Retinal pigment epithelial cell (primary cell): ENCODE measurements at regions not wholly inside any gene's neighbourhood (a gene's known extent, or its start where the extent isn't known, plus 50 kb on each side); places are given as distances from the start of the nearest gene placed in this dataset.

Experiments
- DNase-seq: peaks from one replicate; pipeline ENCODE4 v3.0.0-alpha.2; 2010; ENCODE audit warnings: low read depth
- H3K4me3 ChIP-seq: 2 replicates; pipeline ENCODE4 v1.5.1; 2011; ENCODE audit warnings: mild to moderate bottlenecking, low read length, control low read depth, moderate library complexity
- CTCF ChIP-seq: conservative IDR thresholded peaks from 2 replicates; pipeline ENCODE4 v1.5.1; 2011; ENCODE audit warnings: low read depth, low read length, control low read depth, inconsistent platforms

GRCh38 chr14:49505041-49505766 lies 81.0 kb downstream of the RPS29 start:
- no peak for TF ChIP-seq CTCF
- peak; percentile 41 for DNase-seq
- H3K4me3 ChIP-seq: no peak overlapping the region

DNA sequence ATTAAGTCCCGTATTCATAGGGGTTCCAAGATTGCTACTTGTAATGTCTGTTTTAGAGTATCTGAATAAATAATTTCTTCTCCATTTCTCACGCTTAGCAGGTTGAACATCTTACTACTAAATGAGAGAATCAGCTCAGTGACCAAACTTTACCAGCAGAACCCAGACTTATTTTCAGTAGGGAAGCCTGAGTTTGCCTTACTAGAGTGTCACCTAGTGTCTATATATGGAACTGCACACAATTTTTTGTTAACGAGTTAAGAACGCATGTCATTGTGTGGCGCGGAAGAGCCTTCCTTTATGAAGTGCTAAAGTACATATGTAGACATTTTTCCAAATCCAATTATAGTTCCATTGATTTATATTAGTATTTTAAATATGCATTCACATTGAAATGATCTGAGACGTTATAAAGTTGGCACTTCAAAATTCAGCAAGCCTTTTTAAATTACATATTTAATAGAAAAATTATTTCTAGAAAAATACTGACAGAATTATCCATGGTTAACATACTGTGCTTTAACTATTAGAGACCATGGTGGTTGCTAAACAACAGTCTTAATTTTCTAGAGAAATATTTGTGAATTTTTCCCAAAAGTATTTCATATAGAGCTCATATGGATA lies 88.3 kb downstream of the RPS29 start:
- peak; percentile 33 for DNase-seq
- no peak overlapping the region for H3K4me3 ChIP-seq
- TF ChIP-seq CTCF: peak; percentile 89

- H3K4me3 ChIP-seq: no peak overlapping the region
- TF ChIP-seq CTCF: no peak
- no peak for DNase-seq
These were observed 88.9 kb downstream of the RPS29 start for GRCh38 chr14:49497267-49497666.

- no peak overlapping the region for H3K4me3 ChIP-seq
- no peak for TF ChIP-seq CTCF
- DNase-seq: no peak
These were observed 91.3 kb downstream of the RPS29 start for GRCh38 chr14:49494836-49495235.

- no peak overlapping the region for H3K4me3 ChIP-seq
- DNase-seq: no peak
- TF ChIP-seq CTCF: no peak
These were observed 92.6 kb downstream of the RPS29 start for GRCh38 chr14:49493557-49493956.

DNA sequence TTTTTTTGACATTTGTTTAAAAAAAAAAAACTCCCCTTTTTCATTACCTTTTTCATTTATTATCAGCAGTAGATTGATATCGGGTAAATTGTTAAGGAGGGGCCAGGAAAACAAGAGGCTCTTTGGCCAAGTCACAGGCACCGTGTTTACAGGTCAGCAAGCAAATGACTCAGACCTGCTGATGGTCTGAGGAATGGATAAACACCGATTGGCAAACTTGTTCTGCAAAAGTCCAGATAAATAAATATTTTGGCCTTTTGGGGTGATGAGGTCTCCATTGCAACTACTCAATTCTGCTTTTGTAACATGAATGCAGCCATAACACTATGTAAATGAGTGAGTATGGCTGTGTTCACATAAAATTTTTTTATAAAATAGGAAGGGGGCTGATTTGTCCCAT lies 94.0 kb downstream of the RPS29 start:
- DNase-seq: no peak
- no peak overlapping the region for H3K4me3 ChIP-seq
- TF ChIP-seq CTCF: no peak

DNA sequence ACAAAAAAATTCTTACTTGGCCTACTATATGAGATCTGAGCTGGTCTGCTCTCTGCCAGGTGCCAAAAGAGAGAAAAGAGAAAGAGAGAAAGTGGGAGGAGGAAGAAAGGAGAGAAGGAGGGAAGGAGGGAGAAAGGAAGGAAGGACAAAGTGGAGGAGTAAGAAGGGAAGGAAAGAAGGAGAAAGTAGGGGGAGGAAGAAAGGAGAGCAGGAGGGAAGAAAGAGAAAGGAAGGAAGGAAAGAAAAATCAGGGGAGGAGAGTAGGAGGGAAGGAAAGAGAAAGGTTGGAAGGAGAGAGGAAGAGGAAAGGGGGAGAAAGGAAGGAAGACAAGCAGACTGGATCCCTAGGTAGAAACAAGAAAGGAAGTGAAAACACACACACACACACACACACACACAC lies 96.8 kb downstream of the RPS29 start:
- no peak overlapping the region for H3K4me3 ChIP-seq
- no peak for DNase-seq
- TF ChIP-seq CTCF: no peak
